ENCODE measurements at regions not wholly inside any gene's neighbourhood (a gene's known extent, or its start where the extent isn't known, plus 50 kb on each side); places are given as distances from the start of the nearest gene placed in this dataset.
A peak's percentile ranks its signal among the peaks of the same experiment; 100 is the strongest.

- Mint-ChIP-seq H3K27me3 (no peaks in the 10 kb centered on the region), H3K9me3 (peaks cover 3 to 9% (median 4%) of the 10 kb centered on the region in 3 donors), H3K36me3 (peaks cover 1% of the 10 kb centered on the region), H3K4me1 (peaks cover 4 to 26% (median 24%) of the 10 kb centered on the region in 3 donors), H3K4me3 (peak overlapping the region in 1 of 4 donors; percentile 73), H3K27ac (peak overlapping the region in 1 of 3 donors; percentile 31)
Measured at GRCh38 chr17:13086142-13086769, 68.4 kb upstream of the ELAC2 start.

DNA sequence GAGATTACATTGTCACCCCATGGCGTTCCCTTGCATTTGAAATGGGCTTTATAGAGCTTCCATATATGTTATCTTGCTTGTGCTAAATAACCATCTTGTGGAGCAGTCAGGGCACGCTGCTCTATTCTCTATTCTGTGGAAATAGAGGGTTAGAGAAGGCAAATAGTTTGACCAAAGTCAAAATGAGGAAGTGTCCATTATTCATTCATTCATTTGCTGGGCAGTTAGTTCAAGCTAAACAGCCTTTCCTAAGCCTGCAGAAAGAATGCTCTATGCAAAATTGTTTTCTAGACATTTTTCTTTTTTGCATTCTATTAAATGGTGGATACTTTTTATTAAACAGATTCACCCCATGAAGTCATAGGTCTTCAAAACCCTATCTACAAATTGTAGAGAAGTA, 67.8 kb upstream of the ELAC2 start:
- H3K27ac Mint-ChIP-seq = no peak overlapping the region
- H3K4me1 Mint-ChIP-seq = peaks cover 4 to 27% (median 23%) of the 10 kb centered on the region in 3 donors
- peaks cover 3 to 9% (median 5%) of the 10 kb centered on the region in 3 donors for H3K9me3 Mint-ChIP-seq
- H3K36me3 Mint-ChIP-seq = peaks cover 4% of the 10 kb centered on the region
- peak overlapping the region in 2 of 4 donors; percentile 43 to 88 for H3K4me3 Mint-ChIP-seq
- H3K27me3 Mint-ChIP-seq = peaks cover under 1% of the 10 kb centered on the region

DNA sequence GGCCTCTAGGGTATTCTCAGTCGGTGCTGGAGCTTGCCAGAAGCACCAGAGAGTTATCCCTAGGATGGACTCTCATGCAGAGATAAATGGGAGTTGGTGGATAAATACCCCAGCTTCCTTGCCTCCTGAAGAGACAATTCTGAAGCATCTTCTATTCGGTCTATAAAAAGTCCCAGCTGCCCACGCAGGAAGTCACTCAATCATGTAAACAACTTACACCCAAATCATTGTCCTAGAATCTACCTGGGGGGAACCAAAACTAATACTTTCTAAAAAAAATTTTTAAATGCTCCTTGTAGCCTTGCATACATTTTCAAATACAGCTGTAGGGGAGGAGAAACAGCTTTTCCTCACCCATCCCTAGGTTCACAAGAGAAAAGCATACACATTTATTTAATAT, 66.6 kb upstream of the ELAC2 start:
- H3K9me3 Mint-ChIP-seq = peaks cover 4 to 9% (median 6%) of the 10 kb centered on the region in 3 donors
- H3K36me3 Mint-ChIP-seq = peaks cover 4% of the 10 kb centered on the region
- peak overlapping the region; percentile 73 to 95 (median 93) for H3K27ac Mint-ChIP-seq
- peaks cover 2% of the 10 kb centered on the region for H3K27me3 Mint-ChIP-seq
- H3K4me1 Mint-ChIP-seq = peaks cover 4 to 28% (median 23%) of the 10 kb centered on the region in 3 donors
- H3K4me3 Mint-ChIP-seq = peak overlapping the region; percentile 64 to 93 (median 77)

DNA sequence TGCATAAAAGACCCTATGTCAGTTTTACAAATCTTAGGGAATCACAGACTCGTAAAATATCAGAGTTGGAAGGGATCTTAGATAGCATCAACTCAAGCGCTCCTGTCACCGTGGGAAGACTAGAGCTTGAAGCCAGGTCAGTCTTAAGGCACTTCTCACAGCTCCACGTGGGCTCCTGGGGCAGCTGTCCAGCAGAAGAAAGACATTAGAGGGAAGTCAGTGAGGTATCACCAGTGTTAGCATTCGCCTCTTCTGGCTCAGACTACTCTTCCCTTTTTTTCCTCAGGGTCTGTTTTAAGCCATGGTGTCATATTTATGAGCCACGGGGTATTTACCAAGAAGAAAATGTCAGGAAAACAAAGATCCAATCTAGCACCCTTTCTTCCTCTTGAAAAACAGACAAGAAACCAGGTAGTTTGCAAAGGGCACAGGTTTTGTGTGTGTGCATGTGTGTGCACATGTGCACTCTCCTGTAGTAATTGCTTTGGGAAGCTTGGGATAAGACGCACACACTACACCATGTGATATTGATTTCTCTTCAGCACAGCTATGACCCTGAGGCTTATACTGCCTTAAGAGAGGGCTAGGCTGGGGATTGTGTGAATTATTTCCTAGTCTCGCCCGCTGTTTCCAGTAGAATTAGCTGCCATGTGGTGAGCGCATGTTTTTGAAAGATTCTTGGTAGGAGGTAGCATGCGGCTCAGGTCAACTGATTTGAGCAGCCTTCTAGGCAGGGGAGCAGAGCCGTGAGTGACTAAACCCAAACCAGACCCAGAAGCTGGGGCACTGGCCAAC, 61.0 kb upstream of the ELAC2 start:
- peaks cover 3% of the 10 kb centered on the region for H3K36me3 Mint-ChIP-seq
- H3K9me3 Mint-ChIP-seq = peaks cover 4 to 9% (median 4%) of the 10 kb centered on the region in 3 donors
- H3K27me3 Mint-ChIP-seq = peaks cover 2% of the 10 kb centered on the region
- H3K4me1 Mint-ChIP-seq = peaks cover 0 to 11% (median 11%) of the 10 kb centered on the region in 3 donors
- H3K27ac Mint-ChIP-seq = no peak overlapping the region
- no peak overlapping the region for H3K4me3 Mint-ChIP-seq

DNA sequence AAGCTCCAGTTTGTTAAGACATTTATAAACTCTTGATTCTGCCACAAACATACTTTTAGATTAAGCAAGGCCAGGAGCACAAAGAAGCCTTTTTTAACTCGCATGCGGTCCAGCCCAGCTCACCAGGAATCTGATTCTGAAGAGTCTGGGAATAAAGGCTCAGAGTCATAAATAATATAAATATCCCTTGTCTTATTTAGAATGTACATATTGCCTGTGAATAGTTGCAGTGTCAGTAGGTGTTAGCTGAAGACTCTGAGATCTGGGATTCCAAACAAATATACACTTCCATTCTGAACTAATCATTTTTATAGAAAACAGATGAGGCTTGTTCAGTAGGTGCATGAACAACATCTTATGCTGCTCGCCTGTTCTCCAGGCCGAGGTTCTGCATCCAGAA, 59.1 kb upstream of the ELAC2 start:
- Mint-ChIP-seq H3K36me3 (peaks cover 3% of the 10 kb centered on the region), H3K4me3 (no peak overlapping the region), H3K27me3 (peaks cover 4% of the 10 kb centered on the region), H3K9me3 (peaks cover 2 to 4% (median 2%) of the 10 kb centered on the region in 3 donors), H3K4me1 (peaks cover 10 to 17% (median 11%) of the 10 kb centered on the region in 3 donors), H3K27ac (no peak overlapping the region)

DNA sequence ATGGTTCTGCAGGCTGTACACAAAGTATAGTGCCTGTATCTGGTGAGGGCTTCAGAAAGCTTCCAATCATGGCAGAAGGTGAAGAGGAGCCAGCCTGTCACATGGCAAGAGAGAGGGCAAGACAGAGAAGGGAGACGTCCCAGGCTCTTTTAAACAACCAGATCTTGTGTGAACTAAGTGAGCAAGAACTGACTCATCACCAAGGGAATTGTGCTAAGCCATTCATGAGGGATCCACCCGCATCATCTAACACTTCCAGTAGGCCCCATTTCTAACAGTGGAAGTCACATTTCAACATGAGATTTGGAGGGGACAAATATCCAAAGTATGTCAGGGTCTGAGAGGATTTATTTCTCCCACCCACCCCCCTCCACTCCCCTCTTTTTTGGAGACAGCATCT, 56.2 kb upstream of the ELAC2 start:
- peaks cover 7 to 17% (median 11%) of the 10 kb centered on the region in 3 donors for H3K4me1 Mint-ChIP-seq
- peak overlapping the region in 1 of 4 donors; percentile 77 for H3K4me3 Mint-ChIP-seq
- no peak overlapping the region for H3K27ac Mint-ChIP-seq
- H3K9me3 Mint-ChIP-seq = no peaks in the 10 kb centered on the region
- no peaks in the 10 kb centered on the region for H3K36me3 Mint-ChIP-seq
- peaks cover 2% of the 10 kb centered on the region for H3K27me3 Mint-ChIP-seq

- peak overlapping the region in 2 of 4 donors; percentile 0 to 2 for H3K4me3 Mint-ChIP-seq
- H3K9me3 Mint-ChIP-seq = peaks cover under 1 to 3% (median under 1%) of the 10 kb centered on the region in 3 donors
- no peaks in the 10 kb centered on the region for H3K36me3 Mint-ChIP-seq
- H3K27me3 Mint-ChIP-seq = peaks cover 2% of the 10 kb centered on the region
- H3K27ac Mint-ChIP-seq = peak overlapping the region in 1 of 3 donors; percentile 43
- H3K4me1 Mint-ChIP-seq = peaks cover 7 to 17% (median 11%) of the 10 kb centered on the region in 3 donors
Measured at GRCh38 chr17:13073018-13073417, 55.2 kb upstream of the ELAC2 start.

DNA sequence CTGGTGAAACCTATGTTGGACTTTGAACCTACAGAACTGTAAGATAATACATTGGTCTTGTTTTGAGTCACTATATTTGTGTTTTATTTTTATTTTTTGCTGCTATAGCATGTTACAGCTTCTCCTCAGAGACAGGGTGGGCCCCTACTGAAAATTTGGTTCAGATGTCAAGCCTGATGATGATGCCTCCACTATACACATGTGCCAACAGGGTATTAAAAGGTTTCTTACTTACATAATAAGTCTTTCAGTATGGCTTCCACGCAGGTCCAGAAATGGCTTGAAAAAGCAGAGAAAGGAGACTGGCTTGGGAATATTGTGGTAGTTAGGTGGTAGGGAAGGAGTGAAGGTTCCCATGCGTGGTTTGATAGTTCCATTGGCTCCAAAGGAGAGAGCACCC, 52.9 kb upstream of the ELAC2 start:
- Mint-ChIP-seq H3K9me3 (peaks cover 2 to 3% (median 3%) of the 10 kb centered on the region in 3 donors), H3K36me3 (no peaks in the 10 kb centered on the region), H3K27ac (no peak overlapping the region), H3K4me3 (no peak overlapping the region), H3K4me1 (peaks cover 7 to 17% (median 11%) of the 10 kb centered on the region in 3 donors), H3K27me3 (peaks cover 2% of the 10 kb centered on the region)

DNA sequence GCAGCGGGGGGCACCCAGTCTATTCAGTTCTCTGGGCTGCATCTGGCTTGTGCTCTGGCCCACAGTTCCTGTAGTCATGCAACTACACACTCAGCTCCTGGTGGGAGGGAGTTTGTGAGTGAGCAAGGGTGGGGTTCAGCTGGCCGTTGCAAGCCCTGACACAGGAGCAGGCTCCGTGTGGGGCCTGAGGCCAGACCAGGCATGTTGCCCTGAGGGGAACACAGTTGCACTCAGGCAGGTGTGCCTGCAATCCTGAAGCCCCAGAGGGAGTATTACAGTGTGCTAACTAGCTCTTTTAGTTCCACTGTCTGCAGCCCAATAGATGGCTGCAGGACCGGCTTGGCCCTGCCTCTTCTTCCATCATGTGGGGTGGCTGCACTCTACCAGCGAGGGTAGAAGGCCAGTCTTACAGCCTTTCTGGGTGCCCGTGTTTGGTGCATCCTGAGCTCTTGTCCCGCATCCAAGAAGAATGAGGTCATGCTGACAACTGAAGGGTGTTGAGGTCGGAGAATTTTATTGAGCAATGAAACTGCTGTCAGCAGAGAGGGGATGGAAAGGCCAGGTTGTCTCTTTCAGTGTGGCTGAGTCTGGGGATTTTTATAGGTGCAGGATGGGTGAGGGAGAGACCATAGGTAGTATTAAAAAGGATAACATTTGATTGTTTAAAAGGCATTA, 49.9 kb upstream of the ELAC2 start:
- Mint-ChIP-seq H3K27me3 (peaks cover 2% of the 10 kb centered on the region), H3K36me3 (no peaks in the 10 kb centered on the region), H3K9me3 (peaks cover 2 to 3% (median 3%) of the 10 kb centered on the region in 3 donors), H3K27ac (peak overlapping the region in 1 of 3 donors; percentile 62), H3K4me3 (no peak overlapping the region), H3K4me1 (peaks cover 2 to 3% (median 3%) of the 10 kb centered on the region in 3 donors)
